Gastroesophageal sphincter (tissue), 3 donors: ENCODE measurements at regions not wholly inside any gene's neighbourhood (a gene's known extent, or its start where the extent isn't known, plus 50 kb on each side); places are given as distances from the start of the nearest gene placed in this dataset.

Experiments used
- CTCF ChIP-seq, 4 experiments: fragments of 200-600 bp in 2 of 4; fragments of 450-650 bp in 2 of 4; sonication (generic) in 1 of 4; IDR thresholded peaks; one replicate each; pipeline ENCODE4 v1.5.1; 2017 to 2019; ENCODE audit warnings: antibody characterized with exemption in 4 of 4, mild to moderate bottlenecking in 2 of 4, moderate library complexity in 2 of 4
- EP300 ChIP-seq: sonication (generic); formaldehyde crosslinking; IDR thresholded peaks from one replicate; pipeline ENCODE4 v1.6.1; 2017; ENCODE audit warnings: antibody characterized with exemption, mild to moderate bottlenecking
- POLR2A ChIP-seq, 2 donors: fragments of 450-650 bp; IDR thresholded peaks; one replicate each; pipeline ENCODE4 v1.6.1; 2017; ENCODE audit warnings: antibody characterized with exemption in 2 of 2, mild to moderate bottlenecking in 2 of 2, moderate library complexity in 1 of 2

- TF ChIP-seq EP300 (no peak), CTCF (IDR thresholded peaks at IDR 0.05) (no peak), POLR2A (IDR thresholded peaks at IDR 0.05) (no peak)
These were observed 316.6 kb upstream of the BOD1L1 start for GRCh38 chr4:13944095-13944511.
